ENCODE measurements at regions not wholly inside any gene's neighbourhood (a gene's known extent, or its start where the extent isn't known, plus 50 kb on each side); places are given as distances from the start of the nearest gene placed in this dataset.

- TF ChIP-seq EZH2 (IDR thresholded peaks at IDR 0.05; ENCODE audit: borderline replicate concordance, low read depth, low read length, poor library complexity, severe bottlenecking), result no peak
- TF ChIP-seq, protein P1, sequence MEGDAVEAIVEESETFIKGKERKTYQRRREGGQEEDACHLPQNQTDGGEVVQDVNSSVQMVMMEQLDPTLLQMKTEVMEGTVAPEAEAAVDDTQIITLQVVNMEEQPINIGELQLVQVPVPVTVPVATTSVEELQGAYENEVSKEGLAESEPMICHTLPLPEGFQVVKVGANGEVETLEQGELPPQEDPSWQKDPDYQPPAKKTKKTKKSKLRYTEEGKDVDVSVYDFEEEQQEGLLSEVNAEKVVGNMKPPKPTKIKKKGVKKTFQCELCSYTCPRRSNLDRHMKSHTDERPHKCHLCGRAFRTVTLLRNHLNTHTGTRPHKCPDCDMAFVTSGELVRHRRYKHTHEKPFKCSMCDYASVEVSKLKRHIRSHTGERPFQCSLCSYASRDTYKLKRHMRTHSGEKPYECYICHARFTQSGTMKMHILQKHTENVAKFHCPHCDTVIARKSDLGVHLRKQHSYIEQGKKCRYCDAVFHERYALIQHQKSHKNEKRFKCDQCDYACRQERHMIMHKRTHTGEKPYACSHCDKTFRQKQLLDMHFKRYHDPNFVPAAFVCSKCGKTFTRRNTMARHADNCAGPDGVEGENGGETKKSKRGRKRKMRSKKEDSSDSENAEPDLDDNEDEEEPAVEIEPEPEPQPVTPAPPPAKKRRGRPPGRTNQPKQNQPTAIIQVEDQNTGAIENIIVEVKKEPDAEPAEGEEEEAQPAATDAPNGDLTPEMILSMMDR (conservative IDR thresholded peaks at IDR 0.05; ENCODE audit: low read depth, low read length), result no peak
Measured at GRCh38 chr15:29526802-29527201, 257.2 kb upstream of the NSMCE3 start.

Data from A673 (cell line).